Retinal pigment epithelial cell (primary cell): ENCODE measurements at regions not wholly inside any gene's neighbourhood (a gene's known extent, or its start where the extent isn't known, plus 50 kb on each side); places are given as distances from the start of the nearest gene placed in this dataset.

Source experiments
- DNase-seq: peaks from one replicate; pipeline ENCODE4 v3.0.0-alpha.2; 2010; ENCODE audit warnings: low read depth
- H3K4me3 ChIP-seq: 2 replicates; pipeline ENCODE4 v1.5.1; 2011; ENCODE audit warnings: mild to moderate bottlenecking, low read length, control low read depth, moderate library complexity
- TF ChIP-seq, protein P1 (sequence below): conservative IDR thresholded peaks from 2 replicates; pipeline ENCODE4 v1.5.1; 2011; ENCODE audit warnings: low read depth, low read length, control low read depth, inconsistent platforms

DNA sequence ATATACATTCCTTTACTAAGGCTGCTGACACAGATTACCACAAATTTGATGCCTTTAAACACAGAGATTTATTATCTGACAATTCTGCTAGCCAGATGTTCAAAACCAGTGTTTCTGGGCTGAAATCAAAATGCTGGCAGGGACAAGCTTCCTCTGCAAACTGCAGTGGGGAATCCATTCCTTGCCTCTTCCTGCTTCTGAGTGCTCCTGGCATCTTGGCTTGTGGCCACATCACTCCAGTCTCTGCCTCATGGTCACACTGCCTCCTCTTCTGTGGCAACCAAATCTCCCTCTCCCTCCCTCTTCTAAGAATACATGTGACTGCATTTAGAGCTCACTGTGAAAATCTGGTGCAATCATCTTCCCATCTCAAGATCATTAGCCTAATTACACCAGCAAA lies 235.7 kb downstream of the TTC8 start:
- no peak overlapping the region for H3K4me3 ChIP-seq
- DNase-seq, result no peak
- TF ChIP-seq, protein P1, sequence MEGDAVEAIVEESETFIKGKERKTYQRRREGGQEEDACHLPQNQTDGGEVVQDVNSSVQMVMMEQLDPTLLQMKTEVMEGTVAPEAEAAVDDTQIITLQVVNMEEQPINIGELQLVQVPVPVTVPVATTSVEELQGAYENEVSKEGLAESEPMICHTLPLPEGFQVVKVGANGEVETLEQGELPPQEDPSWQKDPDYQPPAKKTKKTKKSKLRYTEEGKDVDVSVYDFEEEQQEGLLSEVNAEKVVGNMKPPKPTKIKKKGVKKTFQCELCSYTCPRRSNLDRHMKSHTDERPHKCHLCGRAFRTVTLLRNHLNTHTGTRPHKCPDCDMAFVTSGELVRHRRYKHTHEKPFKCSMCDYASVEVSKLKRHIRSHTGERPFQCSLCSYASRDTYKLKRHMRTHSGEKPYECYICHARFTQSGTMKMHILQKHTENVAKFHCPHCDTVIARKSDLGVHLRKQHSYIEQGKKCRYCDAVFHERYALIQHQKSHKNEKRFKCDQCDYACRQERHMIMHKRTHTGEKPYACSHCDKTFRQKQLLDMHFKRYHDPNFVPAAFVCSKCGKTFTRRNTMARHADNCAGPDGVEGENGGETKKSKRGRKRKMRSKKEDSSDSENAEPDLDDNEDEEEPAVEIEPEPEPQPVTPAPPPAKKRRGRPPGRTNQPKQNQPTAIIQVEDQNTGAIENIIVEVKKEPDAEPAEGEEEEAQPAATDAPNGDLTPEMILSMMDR, result no peak

DNA sequence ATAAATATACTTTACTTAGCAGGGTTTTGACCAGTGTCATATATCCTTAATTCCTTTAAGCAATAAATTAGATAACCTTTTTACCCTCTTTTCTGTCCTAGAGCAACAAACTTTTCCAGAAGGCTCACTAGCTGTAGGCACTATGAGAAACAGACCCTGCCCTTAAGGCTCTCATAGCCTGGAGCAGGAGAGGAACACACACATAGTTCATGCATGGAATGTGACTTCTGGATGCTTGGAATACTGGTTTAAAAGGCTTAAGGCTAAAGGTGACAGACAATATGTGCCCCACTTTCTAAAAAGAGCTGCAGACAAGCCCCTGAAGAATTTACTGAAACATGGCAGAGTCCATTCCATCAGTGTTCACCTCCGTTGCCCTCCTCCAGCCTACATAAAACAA lies 237.2 kb downstream of the TTC8 start:
- TF ChIP-seq, protein P1, result no peak
- H3K4me3 ChIP-seq, result no peak overlapping the region
- DNase-seq, result peak; percentile 17

- no peak for DNase-seq
- TF ChIP-seq, protein P1, result no peak
These were observed 241.4 kb downstream of the TTC8 start for GRCh38 chr14:89065879-89066278.

DNA sequence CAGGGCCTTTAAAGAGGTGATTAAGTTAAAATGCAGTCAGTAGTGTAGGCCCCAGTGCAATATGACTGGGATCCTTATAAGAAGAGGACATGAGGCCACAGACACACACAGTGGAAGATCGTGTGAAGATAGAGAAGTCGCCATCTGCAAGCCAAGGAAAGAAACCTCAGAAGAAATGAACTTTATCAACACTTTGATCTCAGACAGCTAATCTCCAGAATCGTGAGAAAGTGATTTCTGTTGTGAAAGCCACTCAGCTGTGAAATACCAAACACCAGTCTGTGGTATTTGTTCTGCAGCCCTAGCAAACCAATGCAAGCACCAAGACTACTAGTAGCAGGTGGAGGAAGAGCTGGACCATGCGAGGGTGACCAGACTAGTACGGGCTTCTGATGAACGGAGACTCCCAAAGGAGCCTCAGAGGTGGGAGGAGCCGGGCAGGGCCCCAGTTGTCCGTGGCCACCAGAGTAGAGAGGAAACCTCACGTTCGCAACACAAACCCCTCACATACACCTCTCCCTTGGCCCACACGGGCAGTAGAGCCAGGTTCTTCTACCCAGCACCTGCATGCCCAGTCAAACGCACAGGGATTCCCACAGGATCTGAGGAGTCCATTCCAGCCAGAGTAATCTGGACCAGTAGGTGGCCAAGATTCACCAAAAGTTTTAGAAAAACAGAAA lies 243.0 kb downstream of the TTC8 start:
- TF ChIP-seq, protein P1, result no peak
- no peak for DNase-seq
- no peak overlapping the region for H3K4me3 ChIP-seq

More at GRCh38 chr14:89065879-89066278, 241.4 kb downstream of the TTC8 start:
- H3K4me3 ChIP-seq, result no peak overlapping the region

- DNase-seq, result no peak
- TF ChIP-seq, protein P1, result no peak
- no peak overlapping the region for H3K4me3 ChIP-seq
These were observed 253.8 kb downstream of the TTC8 start for GRCh38 chr14:89078021-89078795.

DNA sequence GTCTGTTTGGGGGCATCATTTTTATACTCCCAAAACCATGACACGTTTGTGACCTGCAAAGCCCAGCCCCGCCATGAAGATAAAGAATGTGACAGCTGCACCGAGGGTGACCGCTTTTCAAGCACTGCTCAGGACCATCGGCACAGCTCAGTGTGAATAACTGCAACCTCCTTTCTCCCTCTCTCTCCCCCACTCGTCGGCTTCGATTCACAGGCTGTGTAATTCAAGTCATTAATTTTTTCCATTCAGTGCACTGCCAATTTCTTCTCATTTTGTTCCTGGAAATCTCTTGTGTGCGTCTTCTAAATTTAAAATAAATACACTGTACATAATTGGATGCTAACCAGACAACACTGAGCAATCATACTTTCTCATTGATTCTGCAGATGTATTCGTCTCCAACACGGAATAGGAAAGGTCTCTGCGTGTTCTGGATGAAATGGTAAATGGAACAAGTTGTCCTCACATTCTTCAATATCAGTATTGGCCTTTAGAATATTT lies 260.8 kb downstream of the TTC8 start:
- H3K4me3 ChIP-seq, result no peak overlapping the region
- TF ChIP-seq, protein P1, result no peak
- DNase-seq, result no peak
